ENCODE measurements at regions not wholly inside any gene's neighbourhood (a gene's known extent, or its start where the extent isn't known, plus 50 kb on each side); places are given as distances from the start of the nearest gene placed in this dataset.

DNA sequence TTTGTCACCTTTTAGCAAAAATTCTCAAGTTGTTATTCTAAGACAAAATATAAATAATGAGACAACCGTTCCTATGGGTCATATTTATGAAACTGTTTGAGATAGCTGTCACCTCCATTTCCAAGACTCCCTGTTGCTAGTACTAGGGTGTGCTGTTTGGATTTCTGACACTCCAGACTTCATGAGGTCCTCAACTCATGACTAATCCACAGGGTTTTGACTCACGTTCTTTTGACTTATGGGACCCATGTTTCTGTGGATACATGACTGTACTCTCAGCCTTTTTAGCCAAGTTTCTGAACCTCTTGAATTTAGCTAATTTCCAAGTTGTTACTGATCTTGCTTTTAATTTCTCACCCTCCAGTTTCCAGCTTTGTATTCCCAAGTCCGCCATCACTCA is 178.7 kb upstream of the FAM98A start:
- no peaks in the 10 kb centered on the region for H3K4me1 Mint-ChIP-seq (ENCODE audit: unreplicated experiment)
- no peak for DNase-seq (ENCODE audit: extremely low spot score, unreplicated experiment)
- H3K4me3 Mint-ChIP-seq = no peak overlapping the region
- no peaks in the 10 kb centered on the region for H3K9me3 Mint-ChIP-seq
- H3K27ac Mint-ChIP-seq = no peak overlapping the region
- no peaks in the 10 kb centered on the region for H3K27me3 Mint-ChIP-seq
- H3K36me3 Mint-ChIP-seq = no peaks in the 10 kb centered on the region
- TF ChIP-seq, protein P1, sequence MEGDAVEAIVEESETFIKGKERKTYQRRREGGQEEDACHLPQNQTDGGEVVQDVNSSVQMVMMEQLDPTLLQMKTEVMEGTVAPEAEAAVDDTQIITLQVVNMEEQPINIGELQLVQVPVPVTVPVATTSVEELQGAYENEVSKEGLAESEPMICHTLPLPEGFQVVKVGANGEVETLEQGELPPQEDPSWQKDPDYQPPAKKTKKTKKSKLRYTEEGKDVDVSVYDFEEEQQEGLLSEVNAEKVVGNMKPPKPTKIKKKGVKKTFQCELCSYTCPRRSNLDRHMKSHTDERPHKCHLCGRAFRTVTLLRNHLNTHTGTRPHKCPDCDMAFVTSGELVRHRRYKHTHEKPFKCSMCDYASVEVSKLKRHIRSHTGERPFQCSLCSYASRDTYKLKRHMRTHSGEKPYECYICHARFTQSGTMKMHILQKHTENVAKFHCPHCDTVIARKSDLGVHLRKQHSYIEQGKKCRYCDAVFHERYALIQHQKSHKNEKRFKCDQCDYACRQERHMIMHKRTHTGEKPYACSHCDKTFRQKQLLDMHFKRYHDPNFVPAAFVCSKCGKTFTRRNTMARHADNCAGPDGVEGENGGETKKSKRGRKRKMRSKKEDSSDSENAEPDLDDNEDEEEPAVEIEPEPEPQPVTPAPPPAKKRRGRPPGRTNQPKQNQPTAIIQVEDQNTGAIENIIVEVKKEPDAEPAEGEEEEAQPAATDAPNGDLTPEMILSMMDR (conservative IDR thresholded peaks at IDR 0.05) = no peak

DNA sequence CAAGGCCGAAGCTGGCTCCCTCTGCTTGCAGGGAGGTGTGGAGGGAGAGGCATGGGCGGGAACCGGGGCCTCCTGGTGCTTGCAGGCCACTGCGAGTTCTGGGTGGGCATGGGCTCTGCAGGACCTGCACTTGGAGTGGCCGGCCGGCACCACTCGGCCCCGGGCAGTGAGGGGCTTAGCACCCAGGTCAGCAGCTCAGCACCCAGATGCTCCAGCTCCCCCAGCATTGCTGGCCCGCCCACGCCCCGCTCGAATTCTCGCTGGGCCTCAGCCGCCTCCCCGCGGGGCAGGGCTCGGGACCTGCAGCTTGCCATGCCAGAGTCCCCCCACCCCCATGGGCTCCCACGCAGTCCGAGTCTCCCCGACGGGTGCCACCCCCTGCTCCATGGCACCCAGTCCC is 176.2 kb upstream of the FAM98A start:
- Mint-ChIP-seq H3K4me1 (ENCODE audit: unreplicated experiment) (no peaks in the 10 kb centered on the region), H3K27me3 (no peaks in the 10 kb centered on the region), H3K27ac (no peak overlapping the region), H3K36me3 (no peaks in the 10 kb centered on the region), H3K9me3 (no peaks in the 10 kb centered on the region), H3K4me3 (no peak overlapping the region)
- DNase-seq (ENCODE audit: extremely low spot score, unreplicated experiment) = no peak
- TF ChIP-seq, protein P1 (conservative IDR thresholded peaks at IDR 0.05) = no peak

DNA sequence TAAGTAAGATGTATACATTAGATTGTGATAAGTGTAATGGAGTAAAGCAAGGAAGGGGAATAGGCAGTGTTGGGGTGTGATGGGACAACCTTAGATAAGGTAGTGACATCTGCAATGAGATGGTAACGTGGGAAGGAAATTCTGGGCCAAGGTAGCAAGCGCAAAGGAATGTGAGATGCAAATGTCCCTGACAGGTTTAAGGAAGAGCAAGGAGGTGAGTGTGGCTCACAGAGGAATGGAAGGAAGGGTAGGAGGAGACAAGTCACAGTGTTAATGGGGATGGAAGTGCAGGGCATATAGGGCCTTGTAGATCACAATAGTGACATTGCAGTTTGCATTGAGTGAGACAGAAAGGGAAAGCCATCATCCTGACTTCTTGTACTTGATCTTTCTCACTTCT is 170.9 kb upstream of the FAM98A start:
- Mint-ChIP-seq H3K36me3 (no peaks in the 10 kb centered on the region), H3K9me3 (no peaks in the 10 kb centered on the region), H3K4me1 (ENCODE audit: unreplicated experiment) (peaks cover 4% of the 10 kb centered on the region), H3K27ac (no peak overlapping the region), H3K27me3 (no peaks in the 10 kb centered on the region), H3K4me3 (no peak overlapping the region)
- TF ChIP-seq, protein P1 (conservative IDR thresholded peaks at IDR 0.05) = no peak
- no peak for DNase-seq (ENCODE audit: extremely low spot score, unreplicated experiment)

DNA sequence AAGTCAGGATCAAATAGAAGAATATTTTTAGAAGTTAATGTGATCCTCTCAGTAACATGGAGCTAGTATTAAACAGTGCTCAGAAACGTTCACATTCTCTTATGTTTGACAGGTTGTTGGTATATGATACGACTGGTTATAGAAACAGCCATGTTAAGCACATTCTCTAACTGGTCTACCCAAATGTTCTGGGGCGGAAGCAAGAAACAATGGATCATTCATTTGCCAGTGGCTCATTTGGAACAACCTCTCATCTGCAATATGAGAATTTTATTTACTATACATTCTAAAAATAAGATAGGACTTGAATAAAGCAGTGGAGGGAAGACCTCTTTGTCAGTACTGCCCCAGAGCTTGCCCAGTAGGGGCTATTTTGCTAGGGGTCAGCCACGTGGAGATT is 167.1 kb upstream of the FAM98A start:
- no peak for DNase-seq (ENCODE audit: extremely low spot score, unreplicated experiment)
- no peaks in the 10 kb centered on the region for H3K27me3 Mint-ChIP-seq
- H3K9me3 Mint-ChIP-seq = peaks cover 4% of the 10 kb centered on the region
- H3K27ac Mint-ChIP-seq = no peak overlapping the region
- H3K4me1 Mint-ChIP-seq (ENCODE audit: unreplicated experiment) = peaks cover 15% of the 10 kb centered on the region
- H3K4me3 Mint-ChIP-seq = no peak overlapping the region
- TF ChIP-seq, protein P1 (conservative IDR thresholded peaks at IDR 0.05) = no peak
- no peaks in the 10 kb centered on the region for H3K36me3 Mint-ChIP-seq

DNA sequence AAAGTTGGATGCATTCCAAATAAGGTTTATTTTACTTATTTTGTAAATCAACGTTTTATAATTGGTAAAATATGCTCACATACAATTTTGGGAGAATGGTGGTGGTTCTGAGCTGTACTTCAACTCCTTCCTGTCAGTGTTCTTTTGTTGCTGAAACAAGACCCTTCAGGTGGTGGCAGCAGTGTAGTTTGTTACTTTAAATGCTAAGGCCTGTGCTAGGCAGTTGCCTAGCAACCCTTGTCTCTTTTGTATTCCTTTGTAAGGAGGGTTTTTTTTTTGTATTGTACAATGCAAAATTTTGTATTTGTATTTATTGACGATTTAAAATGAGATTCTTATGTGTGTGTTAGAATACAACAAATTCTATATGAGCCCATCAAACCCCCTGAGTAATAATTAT is 166.0 kb upstream of the FAM98A start:
- no peak overlapping the region for H3K27ac Mint-ChIP-seq

More for the DNA sequence above, 166.0 kb upstream of the FAM98A start:
- TF ChIP-seq, protein P1 (conservative IDR thresholded peaks at IDR 0.05) = no peak
- no peaks in the 10 kb centered on the region for H3K27me3 Mint-ChIP-seq
- H3K4me3 Mint-ChIP-seq = no peak overlapping the region
- H3K9me3 Mint-ChIP-seq = peaks cover 4% of the 10 kb centered on the region
- peaks cover 15% of the 10 kb centered on the region for H3K4me1 Mint-ChIP-seq (ENCODE audit: unreplicated experiment)
- no peaks in the 10 kb centered on the region for H3K36me3 Mint-ChIP-seq
- DNase-seq (ENCODE audit: extremely low spot score, unreplicated experiment) = no peak
